C4-2B (cell line): ENCODE measurements at regions not wholly inside any gene's neighbourhood (a gene's known extent, or its start where the extent isn't known, plus 50 kb on each side); places are given as distances from the start of the nearest gene placed in this dataset.

ENCODE experiments used
- H3K27ac ChIP-seq: fragments of 450-650 bp; 2 replicates; pipeline ENCODE4 v1.5.1; 2017
- CTCF ChIP-seq: fragments of 450-650 bp; conservative IDR thresholded peaks from 2 replicates; pipeline ENCODE4 v1.5.1; 2017; ENCODE audit warnings: mild to moderate bottlenecking
- ZFX ChIP-seq: fragments of 450-650 bp; IDR thresholded peaks from 2 replicates; pipeline ENCODE4 v1.6.1; 2017

- no peak for TF ChIP-seq CTCF
- TF ChIP-seq ZFX = no peak
- H3K27ac ChIP-seq = no peak overlapping the region
These were observed 104.0 kb upstream of the ZNF678 start for GRCh38 chr1:227459326-227459841.

DNA sequence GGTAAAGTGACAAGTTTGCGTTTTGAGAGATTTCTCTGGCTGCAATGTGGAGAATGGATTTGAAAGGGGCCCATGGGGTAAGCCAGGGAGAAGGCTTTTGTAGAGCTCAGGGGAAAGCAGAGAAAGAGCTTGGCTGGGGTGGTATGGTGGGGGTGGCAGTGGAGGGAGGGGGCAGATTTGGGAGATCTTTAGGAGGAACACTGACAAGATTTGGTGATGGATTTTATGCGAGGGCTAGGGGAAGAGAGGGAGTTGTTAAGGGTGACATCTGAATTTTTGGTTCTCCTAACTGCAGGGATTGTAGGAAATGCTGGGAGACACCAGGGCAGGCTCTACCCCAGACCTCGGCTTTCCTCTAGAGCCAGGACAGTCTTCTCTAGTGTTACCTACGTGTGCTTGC is 108.7 kb upstream of the ZNF678 start:
- no peak overlapping the region for H3K27ac ChIP-seq
- TF ChIP-seq ZFX = no peak
- no peak for TF ChIP-seq CTCF

GRCh38 chr1:227453631-227454355 is 109.6 kb upstream of the ZNF678 start:
- H3K27ac ChIP-seq = no peak overlapping the region
- TF ChIP-seq CTCF (no peak), ZFX (no peak)

DNA sequence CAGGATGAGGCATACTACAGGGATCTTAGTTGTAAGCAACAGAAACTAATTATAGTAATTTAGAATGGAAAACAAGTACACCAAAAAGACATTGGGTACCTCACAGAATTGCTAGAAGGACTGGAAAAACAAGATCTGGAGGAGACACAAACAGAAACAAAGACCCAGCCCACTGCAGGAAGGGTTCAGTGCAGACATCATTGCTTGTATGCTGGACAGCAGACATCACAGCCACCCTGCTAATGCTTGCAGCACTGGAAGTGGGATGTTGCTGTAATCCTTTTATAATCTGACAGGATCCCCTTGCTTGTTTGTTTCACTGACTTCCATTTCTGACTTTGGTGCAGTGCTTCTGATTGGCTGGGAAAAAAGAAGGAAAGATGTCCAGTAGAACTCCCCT is 111.4 kb upstream of the ZNF678 start:
- no peak overlapping the region for H3K27ac ChIP-seq

DNA sequence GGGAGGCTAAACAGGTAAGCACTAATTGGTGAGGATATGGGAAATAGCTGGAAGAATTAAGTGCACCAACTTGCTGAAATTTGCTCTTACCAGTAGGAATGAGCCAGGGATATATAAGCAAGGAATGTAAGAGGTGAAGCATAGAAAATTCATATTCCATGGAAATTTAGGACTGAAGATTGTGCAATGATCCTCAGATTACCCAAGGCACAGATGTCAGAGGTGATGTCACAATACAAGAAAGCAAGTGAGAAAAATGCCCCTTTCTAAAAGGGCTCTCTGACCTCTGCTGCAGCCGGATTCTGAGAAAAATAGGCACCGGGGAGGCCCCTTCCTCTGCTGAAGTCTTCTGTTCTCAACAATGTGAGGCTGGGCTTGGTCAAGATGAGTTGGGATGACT is 112.3 kb upstream of the ZNF678 start:
- TF ChIP-seq ZFX (no peak), CTCF (no peak)
- no peak overlapping the region for H3K27ac ChIP-seq

More for the DNA sequence above, 111.4 kb upstream of the ZNF678 start:
- TF ChIP-seq ZFX = no peak

- no peak overlapping the region for H3K27ac ChIP-seq
- TF ChIP-seq CTCF (no peak), ZFX (no peak)
These were observed 112.9 kb upstream of the ZNF678 start for GRCh38 chr1:227450489-227450888.

- H3K27ac ChIP-seq = no peak overlapping the region
- TF ChIP-seq CTCF (no peak), ZFX (no peak)
These were observed 113.5 kb upstream of the ZNF678 start for GRCh38 chr1:227449741-227450441.
